Breast epithelium (tissue), 4 donors: ENCODE measurements at regions not wholly inside any gene's neighbourhood (a gene's known extent, or its start where the extent isn't known, plus 50 kb on each side); places are given as distances from the start of the nearest gene placed in this dataset.

Source experiments
- DNase-seq, 2 donors: peaks; one replicate each; pipeline ENCODE4 v3.0.0-alpha.2; 2019; ENCODE audit warnings: low spot score in 2 of 2
- H3K27ac ChIP-seq, 2 donors: fragments of 200-600 bp; sonication (generic) in 1 of 2; one replicate each; pipeline ENCODE4 v1.5.1; 2016 to 2019; ENCODE audit warnings: mild to moderate bottlenecking in 1 of 2
- H3K27me3 ChIP-seq, 2 donors: fragments of 200-600 bp; sonication (generic) in 1 of 2; one replicate each; pipeline versions ENCODE4 v1.5.1 to v1.6.0; 2017 to 2019; ENCODE audit warnings: control low read depth in 1 of 2, mild to moderate bottlenecking in 1 of 2
- H3K36me3 ChIP-seq: fragments of 200-600 bp; one replicate; pipeline ENCODE4 v1.5.1; 2019
- H3K4me1 ChIP-seq, 2 donors: fragments of 200-600 bp; sonication (generic); one replicate each; pipeline ENCODE4 v1.5.1; 2016 to 2019; ENCODE audit warnings: control low read depth in 1 of 2
- H3K4me3 ChIP-seq, 3 donors: fragments of 200-600 bp; sonication (generic); 1 replicate in 2 of 3; 2 replicates in 1 of 3; pipeline ENCODE4 v1.5.1; 2016 to 2019; ENCODE audit warnings: mild to moderate bottlenecking in 3 of 3, moderate library complexity in 2 of 3
- H3K9me3 ChIP-seq, 2 donors: fragments of 200-600 bp; sonication (generic) in 1 of 2; one replicate each; pipeline ENCODE4 v1.5.1; 2016 to 2019; ENCODE audit warnings: control low read depth in 1 of 2
- POLR2A ChIP-seq: fragments of 450-650 bp; IDR thresholded peaks from one replicate; pipeline ENCODE4 v1.6.1; 2016; ENCODE audit warnings: antibody characterized with exemption, mild to moderate bottlenecking, moderate library complexity
- POLR2AphosphoS5 ChIP-seq, 3 donors: sonication (generic); formaldehyde crosslinking; IDR thresholded peaks; one replicate each; pipeline ENCODE4 v1.6.1; 2017; ENCODE audit warnings: antibody characterized with exemption in 3 of 3
- intact Hi-C: fragments of 100-400 bp; cut with DNase I; formaldehyde crosslinking; loops from one replicate; pipeline ENCODE4 v1.15.1; 2023; ENCODE audit warnings: low total_unique reads
- TF ChIP-seq, protein P1 (sequence below), 3 donors: fragments of 450-650 bp; IDR thresholded peaks; one replicate each; pipeline ENCODE4 v1.5.1; 2016 to 2017; ENCODE audit warnings: antibody characterized with exemption in 3 of 3, mild to moderate bottlenecking in 3 of 3, moderate library complexity in 3 of 3

DNA sequence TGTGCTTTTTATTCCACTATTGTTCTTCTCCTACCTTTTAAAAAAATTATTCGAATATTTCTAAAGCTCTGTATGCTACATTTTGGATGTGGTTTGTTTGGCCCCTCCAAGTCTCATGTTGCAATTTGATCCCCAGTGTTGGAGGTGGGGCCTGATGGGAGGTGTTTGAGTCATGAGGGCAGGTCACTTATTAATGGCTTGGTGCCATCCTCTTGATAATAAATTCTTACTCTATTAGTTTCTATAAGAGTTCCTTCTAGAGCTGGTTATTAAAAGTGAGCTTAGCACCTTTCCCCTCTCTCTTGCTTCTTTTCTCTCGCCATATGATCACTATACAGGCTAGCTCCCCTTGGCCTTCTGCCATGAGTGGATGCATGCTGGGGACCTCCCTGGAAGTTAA is 445.6 kb upstream of the PDE3A start:
- no peak for DNase-seq
- Histone ChIP-seq H3K4me1 (no peaks in the 10 kb centered on the region), H3K4me3 (no peak overlapping the region), H3K27ac (no peak overlapping the region), H3K36me3 (no peaks in the 10 kb centered on the region), H3K9me3 (no peaks in the 10 kb centered on the region), H3K27me3 (no peaks in the 10 kb centered on the region)
- TF ChIP-seq POLR2A (no peak), POLR2AphosphoS5 (IDR thresholded peaks at IDR 0.05) (no peak)
- intact Hi-C loops: no loop called here

DNA sequence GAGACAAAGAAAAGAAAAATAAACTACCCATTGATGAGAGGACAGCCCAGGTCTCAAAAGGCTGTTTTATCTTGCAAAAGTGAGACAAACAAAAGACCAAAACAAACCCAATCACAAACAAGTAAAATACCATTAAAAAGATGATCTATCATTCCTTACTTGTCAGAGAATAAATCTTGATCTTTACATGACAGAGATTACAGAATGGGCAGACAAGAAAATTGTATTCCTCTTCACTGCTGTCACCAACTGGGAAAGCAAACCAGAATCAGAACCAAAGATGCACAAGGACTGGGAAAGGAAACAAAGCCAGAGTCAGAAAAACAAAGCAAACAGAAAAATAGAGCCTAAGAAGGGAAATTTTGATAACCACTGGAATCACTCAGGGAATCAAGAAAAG is 444.0 kb upstream of the PDE3A start:
- DNase-seq: no peak
- intact Hi-C loops: no loop called here
- Histone ChIP-seq H3K9me3 (no peaks in the 10 kb centered on the region), H3K27ac (no peak overlapping the region), H3K4me3 (no peak overlapping the region), H3K36me3 (no peaks in the 10 kb centered on the region), H3K4me1 (no peaks in the 10 kb centered on the region), H3K27me3 (no peaks in the 10 kb centered on the region)
- no peak for TF ChIP-seq POLR2AphosphoS5 (IDR thresholded peaks at IDR 0.05)
- no peak for TF ChIP-seq POLR2A
- TF ChIP-seq, protein P1, sequence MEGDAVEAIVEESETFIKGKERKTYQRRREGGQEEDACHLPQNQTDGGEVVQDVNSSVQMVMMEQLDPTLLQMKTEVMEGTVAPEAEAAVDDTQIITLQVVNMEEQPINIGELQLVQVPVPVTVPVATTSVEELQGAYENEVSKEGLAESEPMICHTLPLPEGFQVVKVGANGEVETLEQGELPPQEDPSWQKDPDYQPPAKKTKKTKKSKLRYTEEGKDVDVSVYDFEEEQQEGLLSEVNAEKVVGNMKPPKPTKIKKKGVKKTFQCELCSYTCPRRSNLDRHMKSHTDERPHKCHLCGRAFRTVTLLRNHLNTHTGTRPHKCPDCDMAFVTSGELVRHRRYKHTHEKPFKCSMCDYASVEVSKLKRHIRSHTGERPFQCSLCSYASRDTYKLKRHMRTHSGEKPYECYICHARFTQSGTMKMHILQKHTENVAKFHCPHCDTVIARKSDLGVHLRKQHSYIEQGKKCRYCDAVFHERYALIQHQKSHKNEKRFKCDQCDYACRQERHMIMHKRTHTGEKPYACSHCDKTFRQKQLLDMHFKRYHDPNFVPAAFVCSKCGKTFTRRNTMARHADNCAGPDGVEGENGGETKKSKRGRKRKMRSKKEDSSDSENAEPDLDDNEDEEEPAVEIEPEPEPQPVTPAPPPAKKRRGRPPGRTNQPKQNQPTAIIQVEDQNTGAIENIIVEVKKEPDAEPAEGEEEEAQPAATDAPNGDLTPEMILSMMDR (IDR thresholded peaks at IDR 0.05): no peak

DNA sequence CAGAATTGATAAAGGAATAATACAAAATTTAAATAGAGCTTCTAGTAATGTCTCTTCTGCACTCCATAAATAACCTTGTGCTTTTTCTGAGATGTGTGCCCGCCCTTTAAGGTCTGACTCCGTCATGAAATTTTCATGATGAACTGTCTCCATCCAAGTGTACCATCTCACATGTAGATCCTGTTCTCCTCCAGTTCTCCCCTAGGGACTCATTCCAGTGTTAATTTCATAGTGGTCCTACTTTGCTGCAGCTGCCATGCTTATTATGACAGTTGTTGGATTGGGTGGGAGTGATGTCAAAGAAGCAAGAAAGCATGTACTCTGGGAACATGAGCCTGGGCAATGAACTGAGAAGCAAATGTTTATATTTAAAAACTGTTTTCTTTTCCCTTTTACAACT is 442.5 kb upstream of the PDE3A start:
- Histone ChIP-seq H3K27ac (no peak overlapping the region), H3K4me1 (no peaks in the 10 kb centered on the region), H3K36me3 (no peaks in the 10 kb centered on the region), H3K9me3 (no peaks in the 10 kb centered on the region), H3K4me3 (no peak overlapping the region), H3K27me3 (no peaks in the 10 kb centered on the region)
- DNase-seq: no peak
- intact Hi-C loops: no loop called here
- TF ChIP-seq, protein P1 (IDR thresholded peaks at IDR 0.05): no peak
- TF ChIP-seq POLR2A (no peak), POLR2AphosphoS5 (IDR thresholded peaks at IDR 0.05) (no peak)

DNA sequence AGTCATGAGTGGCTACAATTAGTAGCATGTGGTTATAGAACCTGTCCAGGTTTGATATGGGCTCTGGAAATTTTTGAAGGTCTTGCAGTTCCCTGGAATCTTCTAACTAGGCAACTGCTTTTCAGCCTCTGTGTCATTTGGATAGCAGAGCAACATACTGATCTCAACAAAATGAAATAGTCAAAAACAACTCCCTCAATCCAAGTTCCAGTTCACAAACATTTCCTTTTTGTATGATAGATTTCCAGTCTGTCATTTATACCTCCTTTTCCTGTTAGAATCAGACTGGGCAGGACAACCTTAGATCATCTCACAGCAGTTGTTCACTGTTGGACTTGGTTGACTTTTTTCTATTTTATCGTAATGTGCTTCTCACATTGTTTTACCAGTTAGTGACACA is 442.1 kb upstream of the PDE3A start:
- no peaks in the 10 kb centered on the region for H3K9me3 ChIP-seq
- DNase-seq: no peak
- H3K27ac ChIP-seq: no peak overlapping the region
- H3K4me3 ChIP-seq: no peak overlapping the region
- intact Hi-C loops: no loop called here
- no peaks in the 10 kb centered on the region for H3K27me3 ChIP-seq
- no peaks in the 10 kb centered on the region for H3K4me1 ChIP-seq
- TF ChIP-seq POLR2A (no peak), POLR2AphosphoS5 (IDR thresholded peaks at IDR 0.05) (no peak)
- TF ChIP-seq, protein P1 (IDR thresholded peaks at IDR 0.05): no peak
- no peaks in the 10 kb centered on the region for H3K36me3 ChIP-seq

DNA sequence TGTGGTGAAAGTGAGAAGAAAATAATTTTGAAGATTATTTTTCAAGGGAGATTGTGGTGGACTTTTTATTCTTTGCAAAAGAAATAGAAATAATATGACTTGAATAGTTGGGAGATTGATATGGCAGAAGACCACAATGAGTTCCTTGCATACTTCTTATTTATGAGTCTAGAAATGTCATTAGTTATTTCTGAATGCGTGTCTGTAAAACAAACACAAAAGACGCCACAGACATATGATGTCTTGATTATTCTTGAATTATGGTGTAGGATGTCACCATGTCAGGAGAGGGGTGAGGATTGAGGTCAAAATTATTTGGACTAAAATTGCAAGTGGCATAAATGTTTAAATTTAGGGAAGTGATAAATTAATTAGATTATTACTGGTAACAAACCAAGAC is 440.7 kb upstream of the PDE3A start:
- Histone ChIP-seq H3K27me3 (no peaks in the 10 kb centered on the region), H3K4me3 (no peak overlapping the region), H3K9me3 (no peaks in the 10 kb centered on the region), H3K4me1 (no peaks in the 10 kb centered on the region), H3K27ac (no peak overlapping the region), H3K36me3 (no peaks in the 10 kb centered on the region)
- intact Hi-C loops: no loop called here
- TF ChIP-seq, protein P1 (IDR thresholded peaks at IDR 0.05): no peak
- no peak for TF ChIP-seq POLR2AphosphoS5 (IDR thresholded peaks at IDR 0.05)
- no peak for TF ChIP-seq POLR2A
- DNase-seq: no peak

DNA sequence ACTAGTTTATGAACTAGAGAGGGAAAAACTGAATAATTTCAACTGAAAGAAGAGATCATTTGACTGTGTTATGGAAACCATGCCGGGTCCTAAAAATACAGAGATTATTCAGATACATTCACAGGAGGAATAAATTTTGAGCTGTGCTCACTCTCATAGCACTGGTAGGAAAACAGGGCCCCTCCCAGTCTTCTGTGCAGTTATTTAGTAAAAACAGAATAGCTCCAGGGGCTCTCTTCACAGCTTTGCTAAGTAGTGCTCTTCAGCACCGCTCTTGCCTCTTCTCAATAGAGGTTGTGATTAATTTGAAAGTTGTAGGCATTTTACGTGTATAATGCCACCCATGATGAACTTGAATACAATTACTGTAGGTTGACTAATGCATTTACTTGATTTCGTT is 435.9 kb upstream of the PDE3A start:
- H3K27ac ChIP-seq: no peak overlapping the region
- no peaks in the 10 kb centered on the region for H3K4me1 ChIP-seq
- no peak for DNase-seq
- H3K4me3 ChIP-seq: no peak overlapping the region
- no peaks in the 10 kb centered on the region for H3K27me3 ChIP-seq
- intact Hi-C loops: no loop called here
- no peaks in the 10 kb centered on the region for H3K36me3 ChIP-seq
- no peaks in the 10 kb centered on the region for H3K9me3 ChIP-seq
- TF ChIP-seq, protein P1 (IDR thresholded peaks at IDR 0.05): no peak
- TF ChIP-seq POLR2AphosphoS5 (IDR thresholded peaks at IDR 0.05): no peak
- no peak for TF ChIP-seq POLR2A
